Adrenal gland (tissue), 5 donors: ENCODE measurements at regions not wholly inside any gene's neighbourhood (a gene's known extent, or its start where the extent isn't known, plus 50 kb on each side); places are given as distances from the start of the nearest gene placed in this dataset.

Experiments
- POLR2A ChIP-seq, 2 donors: fragments of 450-650 bp; IDR thresholded peaks; one replicate each; pipeline ENCODE4 v1.6.1; 2017; ENCODE audit warnings: antibody characterized with exemption in 2 of 2, mild to moderate bottlenecking in 2 of 2, moderate library complexity in 1 of 2
- TF ChIP-seq, protein P1 (sequence below), 6 experiments: fragments of 450-650 bp in 4 of 6; fragments of 200-600 bp in 2 of 6; sonication (generic) in 1 of 6; IDR thresholded peaks; 1 replicate in 5 of 6; 2 replicates in 1 of 6; pipeline versions ENCODE4 v1.5.1 to v1.8.0; 2016 to 2021; ENCODE audit warnings: antibody characterized with exemption in 6 of 6, mild to moderate bottlenecking in 2 of 6, moderate library complexity in 1 of 6
- donor health status: DM: no; HTN: no; CAD: no.

DNA sequence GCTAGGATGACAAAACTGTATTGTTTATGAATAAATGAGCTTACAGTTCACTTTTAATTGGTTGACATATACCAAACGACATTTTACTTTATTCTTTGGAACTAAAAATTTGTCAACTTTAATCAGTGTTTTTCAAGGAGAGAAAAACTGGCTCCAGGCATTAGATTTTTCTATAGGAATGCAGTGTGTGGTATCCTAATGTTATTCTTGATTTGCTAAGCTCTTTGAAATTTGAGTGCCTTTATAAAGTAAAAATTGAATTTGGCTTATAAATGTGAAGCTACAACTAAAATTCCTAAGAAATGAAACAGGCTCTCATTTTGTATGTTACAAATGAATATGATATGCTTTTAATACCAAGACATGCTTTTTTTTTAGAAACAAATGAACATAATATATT lies 442.2 kb upstream of the TRAM1L1 start:
- TF ChIP-seq, protein P1, sequence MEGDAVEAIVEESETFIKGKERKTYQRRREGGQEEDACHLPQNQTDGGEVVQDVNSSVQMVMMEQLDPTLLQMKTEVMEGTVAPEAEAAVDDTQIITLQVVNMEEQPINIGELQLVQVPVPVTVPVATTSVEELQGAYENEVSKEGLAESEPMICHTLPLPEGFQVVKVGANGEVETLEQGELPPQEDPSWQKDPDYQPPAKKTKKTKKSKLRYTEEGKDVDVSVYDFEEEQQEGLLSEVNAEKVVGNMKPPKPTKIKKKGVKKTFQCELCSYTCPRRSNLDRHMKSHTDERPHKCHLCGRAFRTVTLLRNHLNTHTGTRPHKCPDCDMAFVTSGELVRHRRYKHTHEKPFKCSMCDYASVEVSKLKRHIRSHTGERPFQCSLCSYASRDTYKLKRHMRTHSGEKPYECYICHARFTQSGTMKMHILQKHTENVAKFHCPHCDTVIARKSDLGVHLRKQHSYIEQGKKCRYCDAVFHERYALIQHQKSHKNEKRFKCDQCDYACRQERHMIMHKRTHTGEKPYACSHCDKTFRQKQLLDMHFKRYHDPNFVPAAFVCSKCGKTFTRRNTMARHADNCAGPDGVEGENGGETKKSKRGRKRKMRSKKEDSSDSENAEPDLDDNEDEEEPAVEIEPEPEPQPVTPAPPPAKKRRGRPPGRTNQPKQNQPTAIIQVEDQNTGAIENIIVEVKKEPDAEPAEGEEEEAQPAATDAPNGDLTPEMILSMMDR (IDR thresholded peaks at IDR 0.05): no peak
- TF ChIP-seq POLR2A (IDR thresholded peaks at IDR 0.05): no peak
